MCF 10A (cell line): ENCODE measurements at regions not wholly inside any gene's neighbourhood (a gene's known extent, or its start where the extent isn't known, plus 50 kb on each side); places are given as distances from the start of the nearest gene placed in this dataset.

Experiments
- BruUV-seq: library from RNA; stranded (reverse); fragments of 400-500 nt; replicated peaks from 2 replicates; lab custom pipeline; 2021; lab: Mats Ljungman, UMichigan
- CTCF ChIA-PET: fragments of 300-600 bp; sonication (Branson Sonifier 250); formaldehyde crosslinking; extraction: SDS; loops from one replicate; lab custom pipeline; 2021; ENCODE audit warnings: antibody characterized with exemption, inconsistent platforms; lab: Yijun Ruan, JAX
- POLR2A ChIA-PET: fragments of 300-600, 350-650 bp; sonication (Branson Sonifier 250); formaldehyde crosslinking; extraction: SDS; loops from one replicate; lab custom pipeline; 2020; ENCODE audit warnings: antibody characterized with exemption, inconsistent platforms; lab: Yijun Ruan, JAX
- DNase-seq: peaks from one replicate; pipeline ENCODE4 v3.0.0-alpha.2; 2018; ENCODE audit not compliant: unreplicated experiment
- H3K27ac Mint-ChIP-seq: one replicate; pipeline ENCODE4 v1.8.0; 2022; ENCODE audit warnings: mild to moderate bottlenecking, low read depth, mixed read lengths; ENCODE audit not compliant: unreplicated experiment
- H3K27me3 Mint-ChIP-seq: one replicate; pipeline ENCODE4 v1.8.0; 2022; ENCODE audit warnings: mixed read lengths; ENCODE audit not compliant: insufficient read depth, unreplicated experiment
- H3K36me3 Mint-ChIP-seq: one replicate; pipeline ENCODE4 v1.8.0; 2022; ENCODE audit warnings: mild to moderate bottlenecking, moderate library complexity, mixed read lengths; ENCODE audit not compliant: insufficient read depth, unreplicated experiment
- H3K4me1 Mint-ChIP-seq: one replicate; pipeline ENCODE4 v1.8.0; 2022; ENCODE audit warnings: mixed read lengths; ENCODE audit not compliant: insufficient read depth, unreplicated experiment
- H3K4me3 Mint-ChIP-seq: one replicate; pipeline ENCODE4 v1.8.0; 2022; ENCODE audit warnings: mild to moderate bottlenecking, moderate library complexity, mixed read lengths; ENCODE audit not compliant: unreplicated experiment
- H3K9me3 Mint-ChIP-seq: one replicate; pipeline ENCODE4 v1.8.0; 2022; ENCODE audit warnings: mixed read lengths; ENCODE audit not compliant: unreplicated experiment
- intact Hi-C: fragments of 100-400 bp; cut with micrococcal nuclease; formaldehyde crosslinking; loops from 2 replicates; pipeline ENCODE4 v1.14.1; 2022
- TF ChIP-seq, protein P1 (sequence below): fragments of 200-600 bp; IDR thresholded peaks from one replicate; pipeline ENCODE4 v1.8.0; 2022; ENCODE audit warnings: antibody characterized with exemption, mild to moderate bottlenecking; ENCODE audit not compliant: unreplicated experiment

DNA sequence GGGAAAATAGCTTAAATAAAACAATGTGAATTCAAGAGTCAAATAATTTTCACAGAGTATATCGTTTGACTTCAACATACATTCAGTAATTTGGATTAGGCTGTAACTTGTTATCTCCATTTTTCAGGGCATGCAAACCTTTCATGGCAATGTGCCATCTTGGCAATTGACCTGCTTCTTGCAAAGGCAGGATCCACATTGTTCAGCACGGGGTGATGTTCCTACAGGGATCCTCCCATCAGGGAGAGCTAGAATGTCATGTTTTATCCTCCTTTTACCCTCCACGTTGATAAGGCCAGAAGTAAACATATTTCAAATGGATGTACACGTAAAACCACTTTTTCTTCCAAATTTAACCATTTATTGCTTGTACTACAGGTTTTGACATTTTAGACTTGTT lies 314.4 kb downstream of the GALC start:
- Mint-ChIP-seq H3K27me3 (no peaks in the 10 kb centered on the region), H3K4me3 (no peak overlapping the region), H3K9me3 (no peaks in the 10 kb centered on the region), H3K36me3 (no peaks in the 10 kb centered on the region), H3K27ac (no peak overlapping the region), H3K4me1 (no peaks in the 10 kb centered on the region)
- TF ChIP-seq, protein P1, sequence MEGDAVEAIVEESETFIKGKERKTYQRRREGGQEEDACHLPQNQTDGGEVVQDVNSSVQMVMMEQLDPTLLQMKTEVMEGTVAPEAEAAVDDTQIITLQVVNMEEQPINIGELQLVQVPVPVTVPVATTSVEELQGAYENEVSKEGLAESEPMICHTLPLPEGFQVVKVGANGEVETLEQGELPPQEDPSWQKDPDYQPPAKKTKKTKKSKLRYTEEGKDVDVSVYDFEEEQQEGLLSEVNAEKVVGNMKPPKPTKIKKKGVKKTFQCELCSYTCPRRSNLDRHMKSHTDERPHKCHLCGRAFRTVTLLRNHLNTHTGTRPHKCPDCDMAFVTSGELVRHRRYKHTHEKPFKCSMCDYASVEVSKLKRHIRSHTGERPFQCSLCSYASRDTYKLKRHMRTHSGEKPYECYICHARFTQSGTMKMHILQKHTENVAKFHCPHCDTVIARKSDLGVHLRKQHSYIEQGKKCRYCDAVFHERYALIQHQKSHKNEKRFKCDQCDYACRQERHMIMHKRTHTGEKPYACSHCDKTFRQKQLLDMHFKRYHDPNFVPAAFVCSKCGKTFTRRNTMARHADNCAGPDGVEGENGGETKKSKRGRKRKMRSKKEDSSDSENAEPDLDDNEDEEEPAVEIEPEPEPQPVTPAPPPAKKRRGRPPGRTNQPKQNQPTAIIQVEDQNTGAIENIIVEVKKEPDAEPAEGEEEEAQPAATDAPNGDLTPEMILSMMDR: no peak
- POLR2A ChIA-PET: no interaction called here
- no peak for DNase-seq
- intact Hi-C loops: no loop called here
- no TSS peak for BruUV-seq
- CTCF ChIA-PET: interaction anchor here (1.0 kb wide), 1 partner anchor 9 kb away, joined by 3 read pairs; no protein-coding TSS in a partner anchor

- no peak overlapping the region for H3K4me3 Mint-ChIP-seq
- peaks cover 3% of the 10 kb centered on the region for H3K9me3 Mint-ChIP-seq
- no peaks in the 10 kb centered on the region for H3K36me3 Mint-ChIP-seq
- H3K27ac Mint-ChIP-seq: no peak overlapping the region
- intact Hi-C loops: no loop called here
- ChIA-PET CTCF (no interaction called here), POLR2A (no interaction called here)
- BruUV-seq: no TSS peak
- no peak for DNase-seq
- H3K27me3 Mint-ChIP-seq: no peaks in the 10 kb centered on the region
- no peaks in the 10 kb centered on the region for H3K4me1 Mint-ChIP-seq
- TF ChIP-seq, protein P1: no peak
These were observed 316.1 kb downstream of the GALC start for GRCh38 chr14:87676814-87677437.

- Mint-ChIP-seq H3K9me3 (peaks cover 9% of the 10 kb centered on the region), H3K27ac (no peak overlapping the region), H3K36me3 (no peaks in the 10 kb centered on the region), H3K4me3 (no peak overlapping the region), H3K4me1 (no peaks in the 10 kb centered on the region), H3K27me3 (no peaks in the 10 kb centered on the region)
- DNase-seq: no peak
- TF ChIP-seq, protein P1: no peak
- CTCF ChIA-PET: no interaction called here
- BruUV-seq: no TSS peak
- POLR2A ChIA-PET: no interaction called here
- intact Hi-C loops: no loop called here
These were observed 325.3 kb downstream of the GALC start for GRCh38 chr14:87667659-87668058.

DNA sequence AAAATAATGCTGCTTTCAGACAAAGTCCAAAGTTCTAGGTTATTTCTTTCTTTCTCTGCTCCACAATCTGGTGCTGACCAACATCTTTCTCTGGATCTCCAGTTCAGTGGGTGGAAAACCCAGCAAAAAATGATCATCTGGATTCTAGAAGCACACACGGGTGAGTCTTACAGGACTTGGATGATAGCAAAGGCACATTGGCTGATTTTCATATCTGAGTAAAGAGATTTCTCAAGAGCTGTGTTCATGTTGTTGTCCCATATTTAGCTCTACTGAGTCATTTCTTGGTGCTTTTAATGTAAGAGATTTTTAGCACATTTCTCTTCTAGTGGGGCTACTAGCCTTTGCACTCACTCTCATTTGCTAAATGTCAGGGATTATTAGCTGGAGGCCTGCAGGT lies 336.7 kb downstream of the GALC start:
- Mint-ChIP-seq H3K27me3 (no peaks in the 10 kb centered on the region), H3K9me3 (peaks cover 10% of the 10 kb centered on the region), H3K4me1 (no peaks in the 10 kb centered on the region), H3K36me3 (peaks cover 7% of the 10 kb centered on the region), H3K27ac (no peak overlapping the region), H3K4me3 (no peak overlapping the region)
- intact Hi-C loops: no loop called here
- no peak for DNase-seq
- ChIA-PET POLR2A (no interaction called here), CTCF (interaction anchor here (0.6 kb wide), 1 partner anchor 40 kb away, joined by 3 read pairs; no protein-coding TSS in a partner anchor)
- BruUV-seq: no TSS peak
- TF ChIP-seq, protein P1: no peak
